ENCODE measurements at regions not wholly inside any gene's neighbourhood (a gene's known extent, or its start where the extent isn't known, plus 50 kb on each side); places are given as distances from the start of the nearest gene placed in this dataset.

DNA sequence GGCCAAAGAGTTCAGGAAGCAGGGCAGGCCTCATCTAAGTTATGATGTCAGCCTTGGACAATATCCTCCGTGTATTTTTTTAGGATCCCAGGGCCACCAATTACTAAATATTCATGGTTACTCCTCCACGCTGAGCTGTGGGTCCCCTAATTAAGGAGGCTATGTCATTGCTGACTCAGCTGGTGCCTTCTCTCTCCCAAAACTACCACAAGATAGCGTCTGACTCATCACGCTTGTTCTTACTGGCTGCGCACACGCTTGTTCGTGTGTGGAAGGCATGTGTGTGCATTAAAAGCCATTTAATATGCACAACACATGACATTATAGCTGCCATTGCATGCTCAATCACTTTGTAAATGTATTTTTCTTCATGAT lies 78.3 kb downstream of the GSC start:
- no peaks in the 10 kb centered on the region for H3K4me1 Mint-ChIP-seq
- H3K27me3 Mint-ChIP-seq = peaks cover 22% of the 10 kb centered on the region
- no peak for DNase-seq (ENCODE audit: low spot score in 2 of 2)
- no peak for ATAC-seq (replicated peaks; ENCODE audit: extremely low read depth, poor library complexity, severe bottlenecking)
- no peak overlapping the region for H3K27ac Mint-ChIP-seq (ENCODE audit: low read depth)
- H3K36me3 Mint-ChIP-seq (ENCODE audit: insufficient read depth) = no peaks in the 10 kb centered on the region
- H3K9me3 Mint-ChIP-seq = no peaks in the 10 kb centered on the region
- no peak overlapping the region for H3K4me3 Mint-ChIP-seq

- ATAC-seq (replicated peaks; ENCODE audit: extremely low read depth, poor library complexity, severe bottlenecking) = no peak
- no peaks in the 10 kb centered on the region for H3K9me3 Mint-ChIP-seq
These were observed 78.8 kb downstream of the GSC start for GRCh38 chr14:94690896-94691659.

DNA sequence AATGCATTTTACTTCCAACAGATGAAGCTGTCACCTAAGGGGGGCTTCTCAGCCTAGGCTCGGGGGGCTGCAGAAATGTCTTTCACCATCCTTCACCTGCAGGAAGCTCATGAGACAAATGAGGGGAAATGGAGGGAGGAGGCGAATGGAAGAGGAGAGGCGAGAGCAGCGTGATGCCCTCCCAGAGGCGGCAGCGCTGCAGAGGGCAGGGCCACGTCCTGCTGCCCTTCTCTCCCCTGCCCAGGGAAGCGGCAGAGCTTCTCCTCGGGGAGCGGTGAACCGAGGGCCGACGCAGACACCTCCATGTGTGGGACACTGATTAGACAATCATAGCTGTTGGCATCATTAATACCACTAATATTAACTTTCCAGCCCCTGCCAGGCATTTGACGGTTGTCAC lies 78.3 kb downstream of the SERPINA3 start:
- DNase-seq (ENCODE audit: low spot score in 2 of 2) = no peak
- Mint-ChIP-seq H3K4me1 (no peaks in the 10 kb centered on the region), H3K4me3 (no peak overlapping the region), H3K27me3 (peaks cover 22% of the 10 kb centered on the region), H3K27ac (ENCODE audit: low read depth) (no peak overlapping the region), H3K36me3 (ENCODE audit: insufficient read depth) (no peaks in the 10 kb centered on the region), H3K9me3 (no peaks in the 10 kb centered on the region)
- no peak for ATAC-seq (replicated peaks; ENCODE audit: extremely low read depth, poor library complexity, severe bottlenecking)

More at GRCh38 chr14:94690896-94691659, 78.8 kb downstream of the GSC start:
- H3K36me3 Mint-ChIP-seq (ENCODE audit: insufficient read depth) = no peaks in the 10 kb centered on the region
- peaks cover 22% of the 10 kb centered on the region for H3K27me3 Mint-ChIP-seq
- no peak for DNase-seq (ENCODE audit: low spot score in 2 of 2)
- H3K4me3 Mint-ChIP-seq = no peak overlapping the region
- no peaks in the 10 kb centered on the region for H3K4me1 Mint-ChIP-seq
- H3K27ac Mint-ChIP-seq (ENCODE audit: low read depth) = no peak overlapping the region

DNA sequence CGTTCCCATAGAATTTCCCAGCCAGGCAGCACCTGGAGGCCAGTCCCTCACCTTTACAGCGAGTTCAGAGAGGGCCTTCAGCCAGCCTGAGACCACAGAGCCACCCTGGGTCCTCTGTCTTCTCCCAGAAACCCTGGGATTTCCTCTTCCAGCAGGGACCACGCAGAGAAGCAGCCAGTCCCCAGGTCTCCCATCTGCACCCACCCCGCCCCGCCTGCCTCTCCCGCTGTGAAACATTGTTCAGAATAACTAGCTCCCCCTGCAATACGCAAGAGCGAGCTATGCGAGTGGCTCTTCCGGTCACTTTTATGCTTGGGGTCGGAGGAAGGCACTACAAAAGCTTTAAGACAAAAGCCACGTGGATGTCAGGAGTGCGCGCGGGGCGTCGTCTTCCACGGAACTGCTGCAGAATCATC lies 77.8 kb downstream of the SERPINA3 start:
- Mint-ChIP-seq H3K27ac (ENCODE audit: low read depth) (no peak overlapping the region), H3K4me1 (no peaks in the 10 kb centered on the region), H3K4me3 (no peak overlapping the region), H3K36me3 (ENCODE audit: insufficient read depth) (no peaks in the 10 kb centered on the region), H3K9me3 (no peaks in the 10 kb centered on the region), H3K27me3 (peaks cover 22% of the 10 kb centered on the region)
- DNase-seq (ENCODE audit: low spot score in 2 of 2) = no peak
- no peak for ATAC-seq (replicated peaks; ENCODE audit: extremely low read depth, poor library complexity, severe bottlenecking)

DNA sequence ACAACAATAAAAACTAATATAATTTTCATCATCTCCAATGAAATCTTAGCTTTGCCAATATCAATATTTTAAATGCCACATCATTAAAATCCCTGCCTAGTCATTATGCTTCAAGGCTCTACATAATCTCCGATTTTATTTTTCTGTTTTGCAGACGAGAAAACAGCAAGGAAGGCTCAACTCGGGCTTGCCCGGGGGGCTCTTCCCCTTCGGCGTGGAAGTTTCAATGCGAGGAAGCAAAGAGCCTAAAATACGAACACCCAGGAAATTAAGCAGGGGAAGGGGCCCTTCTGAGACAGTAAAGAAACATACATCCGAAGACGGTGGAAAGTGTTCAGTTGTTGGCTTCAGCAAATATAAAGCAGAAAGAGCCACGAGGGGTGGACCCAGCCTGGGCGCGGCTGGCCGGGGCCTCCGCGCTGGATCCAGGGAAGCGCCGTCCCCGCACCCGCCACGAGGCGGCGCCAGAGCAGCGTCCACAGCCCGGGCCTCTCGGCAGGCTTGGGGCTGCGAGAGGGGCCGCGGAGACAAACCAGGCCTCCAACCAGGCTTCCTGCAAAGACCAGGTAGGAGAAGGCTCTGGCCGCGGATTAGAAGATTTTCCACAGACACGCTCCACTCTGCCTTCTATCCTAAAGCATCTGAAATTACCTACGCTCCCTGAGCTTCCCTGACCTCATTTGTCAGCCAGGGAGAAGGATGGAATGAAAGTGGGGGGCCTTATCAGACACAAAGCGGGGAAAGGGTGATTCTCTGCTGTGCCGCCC lies 77.2 kb downstream of the SERPINA3 start:
- Mint-ChIP-seq H3K27ac (ENCODE audit: low read depth) (no peak overlapping the region), H3K36me3 (ENCODE audit: insufficient read depth) (no peaks in the 10 kb centered on the region), H3K9me3 (no peaks in the 10 kb centered on the region), H3K4me1 (no peaks in the 10 kb centered on the region), H3K27me3 (peaks cover 22% of the 10 kb centered on the region), H3K4me3 (no peak overlapping the region)
- ATAC-seq (replicated peaks; ENCODE audit: extremely low read depth, poor library complexity, severe bottlenecking) = no peak
- peak in 1 of 2 donors; percentile 19 for DNase-seq (ENCODE audit: low spot score in 2 of 2)

DNA sequence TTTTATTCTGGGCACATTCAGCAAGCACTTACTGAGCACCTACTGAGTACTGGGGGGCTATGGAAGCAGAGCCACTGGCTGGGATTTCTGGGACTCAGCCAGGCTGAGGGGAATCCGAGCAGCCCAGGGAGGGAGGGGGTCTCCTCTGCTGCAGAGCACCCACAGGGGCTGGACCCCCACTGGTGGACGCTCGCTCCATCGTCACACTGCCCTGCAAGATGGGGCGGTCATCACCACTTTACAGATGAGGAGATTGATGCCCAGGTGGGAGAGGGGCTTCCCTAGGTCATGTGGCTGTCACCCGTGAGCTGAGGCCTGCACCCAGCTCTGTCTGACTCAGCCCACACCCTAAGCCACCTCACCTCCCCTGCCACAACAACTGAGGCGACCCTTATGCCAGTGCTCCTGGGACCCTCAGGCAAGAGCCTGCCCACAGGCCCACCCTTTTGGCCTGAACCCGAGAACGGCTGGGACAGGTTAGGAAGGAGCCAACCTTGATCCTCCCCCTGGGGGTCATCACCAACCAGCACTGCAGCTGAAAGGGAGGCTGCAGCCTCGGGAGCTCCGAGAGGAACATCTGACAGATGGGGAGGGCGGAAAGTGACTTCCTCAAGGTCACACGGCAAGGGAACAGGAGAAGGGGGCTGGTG lies 74.4 kb downstream of the SERPINA3 start:
- no peaks in the 10 kb centered on the region for H3K36me3 Mint-ChIP-seq (ENCODE audit: insufficient read depth)

GRCh38 chr14:94685681-94686485 lies 73.7 kb downstream of the SERPINA3 start:
- no peak for DNase-seq (ENCODE audit: low spot score in 2 of 2)
- Mint-ChIP-seq H3K27me3 (peaks cover 9% of the 10 kb centered on the region), H3K4me3 (no peak overlapping the region), H3K4me1 (no peaks in the 10 kb centered on the region), H3K9me3 (no peaks in the 10 kb centered on the region), H3K27ac (ENCODE audit: low read depth) (no peak overlapping the region), H3K36me3 (ENCODE audit: insufficient read depth) (no peaks in the 10 kb centered on the region)
- no peak for ATAC-seq (replicated peaks; ENCODE audit: extremely low read depth, poor library complexity, severe bottlenecking)

More for the DNA sequence above, 74.4 kb downstream of the SERPINA3 start:
- no peak overlapping the region for H3K4me3 Mint-ChIP-seq
- ATAC-seq (replicated peaks; ENCODE audit: extremely low read depth, poor library complexity, severe bottlenecking) (no peak), DNase-seq (ENCODE audit: low spot score in 2 of 2) (no peak)
- no peaks in the 10 kb centered on the region for H3K9me3 Mint-ChIP-seq
- H3K4me1 Mint-ChIP-seq = no peaks in the 10 kb centered on the region
- no peak overlapping the region for H3K27ac Mint-ChIP-seq (ENCODE audit: low read depth)
- H3K27me3 Mint-ChIP-seq = peaks cover 16% of the 10 kb centered on the region

GRCh38 chr14:94685166-94685581 lies 73.0 kb downstream of the SERPINA3 start:
- no peak for DNase-seq (ENCODE audit: low spot score in 2 of 2)
- H3K36me3 Mint-ChIP-seq (ENCODE audit: insufficient read depth) = no peaks in the 10 kb centered on the region
- no peak overlapping the region for H3K27ac Mint-ChIP-seq (ENCODE audit: low read depth)
- no peak overlapping the region for H3K4me3 Mint-ChIP-seq
- no peaks in the 10 kb centered on the region for H3K9me3 Mint-ChIP-seq
- no peak for ATAC-seq (replicated peaks; ENCODE audit: extremely low read depth, poor library complexity, severe bottlenecking)
- peaks cover 8% of the 10 kb centered on the region for H3K27me3 Mint-ChIP-seq
- H3K4me1 Mint-ChIP-seq = no peaks in the 10 kb centered on the region

DNA sequence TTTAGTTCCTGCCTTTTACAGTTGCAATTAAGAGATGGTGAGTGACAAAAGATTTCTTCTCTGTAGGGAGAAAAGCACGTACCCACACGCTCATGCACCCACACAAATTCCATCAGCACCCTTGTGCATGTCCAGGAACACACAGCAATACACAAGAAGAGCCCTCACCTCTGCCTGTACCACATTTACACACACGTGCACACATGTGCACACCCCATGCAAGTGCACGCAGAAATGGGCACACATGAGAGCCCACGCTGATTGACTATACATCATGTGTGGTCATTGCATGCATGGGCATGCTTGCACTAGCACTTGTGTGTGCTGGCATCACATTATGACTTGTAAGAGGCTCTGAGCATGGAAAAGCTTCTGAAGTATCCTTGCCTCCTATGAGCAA lies 70.5 kb downstream of the SERPINA3 start:
- Mint-ChIP-seq H3K27ac (ENCODE audit: low read depth) (no peak overlapping the region), H3K36me3 (ENCODE audit: insufficient read depth) (no peaks in the 10 kb centered on the region), H3K9me3 (no peaks in the 10 kb centered on the region), H3K4me1 (no peaks in the 10 kb centered on the region), H3K4me3 (no peak overlapping the region), H3K27me3 (peaks cover 30% of the 10 kb centered on the region)
- DNase-seq (ENCODE audit: low spot score in 2 of 2) (no peak), ATAC-seq (replicated peaks; ENCODE audit: extremely low read depth, poor library complexity, severe bottlenecking) (no peak)

DNA sequence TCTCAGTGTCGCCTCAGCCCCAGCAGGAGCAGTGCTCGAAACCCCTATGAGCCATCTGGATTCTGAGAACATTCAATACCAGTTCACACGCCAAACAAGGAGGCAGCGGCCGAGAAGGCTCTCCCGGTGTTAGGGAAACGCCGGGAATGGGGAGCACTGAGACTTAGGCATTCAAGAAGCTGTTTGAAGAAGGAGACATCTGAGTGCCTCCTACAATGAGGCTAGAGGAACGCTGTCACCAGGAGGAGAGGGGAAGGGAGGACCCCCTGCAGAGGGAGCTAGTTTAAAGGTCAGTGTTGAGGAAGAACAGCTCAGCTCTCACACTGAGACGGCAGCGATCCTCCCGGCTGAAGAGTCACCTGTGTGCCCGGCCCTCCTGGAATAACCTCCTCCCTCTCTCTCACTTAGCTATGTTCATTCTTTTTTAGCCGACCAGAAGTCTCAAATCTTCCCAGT lies 69.9 kb downstream of the SERPINA3 start:
- H3K27me3 Mint-ChIP-seq = peaks cover 37% of the 10 kb centered on the region
- H3K9me3 Mint-ChIP-seq = no peaks in the 10 kb centered on the region
- H3K27ac Mint-ChIP-seq (ENCODE audit: low read depth) = no peak overlapping the region
- H3K36me3 Mint-ChIP-seq (ENCODE audit: insufficient read depth) = no peaks in the 10 kb centered on the region
- no peak for ATAC-seq (replicated peaks; ENCODE audit: extremely low read depth, poor library complexity, severe bottlenecking)
- no peak overlapping the region for H3K4me3 Mint-ChIP-seq
- no peak for DNase-seq (ENCODE audit: low spot score in 2 of 2)
- no peaks in the 10 kb centered on the region for H3K4me1 Mint-ChIP-seq

GRCh38 chr14:94681300-94682060 lies 69.3 kb downstream of the SERPINA3 start:
- Mint-ChIP-seq H3K36me3 (ENCODE audit: insufficient read depth) (no peaks in the 10 kb centered on the region), H3K4me3 (no peak overlapping the region), H3K9me3 (no peaks in the 10 kb centered on the region), H3K4me1 (no peaks in the 10 kb centered on the region), H3K27me3 (peaks cover 40% of the 10 kb centered on the region), H3K27ac (ENCODE audit: low read depth) (no peak overlapping the region)
- no peak for ATAC-seq (replicated peaks; ENCODE audit: extremely low read depth, poor library complexity, severe bottlenecking)
- no peak for DNase-seq (ENCODE audit: low spot score in 2 of 2)
